ENCODE measurements at regions not wholly inside any gene's neighbourhood (a gene's known extent, or its start where the extent isn't known, plus 50 kb on each side); places are given as distances from the start of the nearest gene placed in this dataset.

DNA sequence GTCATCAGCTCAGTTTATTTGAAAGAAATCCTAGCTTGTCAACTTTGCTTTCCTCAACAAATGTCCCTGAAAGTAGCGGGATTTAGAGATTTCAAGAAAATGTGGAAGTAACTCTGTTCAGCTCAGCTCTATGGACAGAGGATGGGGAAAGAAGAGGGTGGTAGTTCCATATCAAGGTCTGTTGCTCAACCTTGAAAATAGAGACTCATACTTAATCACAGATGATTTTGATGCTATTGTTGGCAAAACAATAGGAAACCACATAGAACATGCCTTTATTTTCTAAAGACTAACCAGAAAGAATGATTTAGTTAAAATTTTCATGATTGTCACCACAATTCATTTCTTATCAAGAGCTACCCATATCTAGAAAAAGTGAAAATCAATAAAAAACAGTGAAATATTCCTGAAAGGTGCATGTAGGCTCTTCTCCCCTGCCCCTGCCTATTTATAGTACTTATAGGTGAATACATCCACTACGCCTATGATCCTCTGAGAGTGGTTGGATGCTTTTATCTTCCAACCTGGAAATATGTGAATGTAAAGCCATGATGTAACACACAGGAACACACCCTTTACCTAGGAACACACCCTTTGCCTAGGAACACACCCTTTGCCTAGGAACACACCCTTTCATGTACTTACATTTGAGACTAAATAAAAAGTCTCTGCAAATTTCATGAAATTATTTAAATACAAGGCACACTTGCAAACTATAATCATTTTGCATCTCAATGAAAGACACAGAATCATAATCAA, 65.8 kb downstream of the ETAA1 start:
- Histone ChIP-seq H3K9me1 (ENCODE audit: control insufficient read depth, extremely low read depth, insufficient read depth, low read length) (no peaks in the 10 kb centered on the region), H3K27me3 (ENCODE audit: control insufficient read depth, extremely low read depth, insufficient read depth, low read length) (no peaks in the 10 kb centered on the region), H3K9ac (ENCODE audit: control insufficient read depth, extremely low read depth, insufficient read depth, low read length) (peak overlapping the region; percentile 23), H3K4me3 (ENCODE audit: control insufficient read depth in 2 of 3, extremely low read depth in 1 of 3, insufficient read depth in 2 of 3, low read depth in 1 of 3, low read length in 3 of 3) (no peak overlapping the region), H3K4me1 (ENCODE audit: control insufficient read depth, extremely low read depth, insufficient read depth, low read length) (peaks cover 30% of the 10 kb centered on the region), H2AFZ (ENCODE audit: control insufficient read depth, low read length) (no peak overlapping the region), H3K79me2 (ENCODE audit: control insufficient read depth, insufficient read depth, low read length) (no peaks in the 10 kb centered on the region), H3K27ac (ENCODE audit: control insufficient read depth, insufficient read depth, low read length) (peak overlapping the region; percentile 79), H3K36me3 (ENCODE audit: control insufficient read depth in 2 of 2, extremely low read depth in 1 of 2, insufficient read depth in 2 of 2, low read length in 2 of 2) (no peaks in the 10 kb centered on the region), H3K9me3 (ENCODE audit: control insufficient read depth, low read depth, low read length) (no peaks in the 10 kb centered on the region), H3K4me2 (ENCODE audit: control insufficient read depth, extremely low read depth, insufficient read depth, low read depth, low read length) (peak overlapping the region; percentile 23), H4K20me1 (ENCODE audit: control insufficient read depth, extremely low read depth, insufficient read depth, low read length) (no peaks in the 10 kb centered on the region)
- FAIRE-seq (peak; percentile 89), DNase-seq (ENCODE audit: low read depth, low spot score) (no peak)
- dilution Hi-C loops (cut with MboI; ENCODE audit: extremely low pct_ligation_motif_present, low sequenced_read_pairs): no loop called here
- TF ChIP-seq, protein P1, sequence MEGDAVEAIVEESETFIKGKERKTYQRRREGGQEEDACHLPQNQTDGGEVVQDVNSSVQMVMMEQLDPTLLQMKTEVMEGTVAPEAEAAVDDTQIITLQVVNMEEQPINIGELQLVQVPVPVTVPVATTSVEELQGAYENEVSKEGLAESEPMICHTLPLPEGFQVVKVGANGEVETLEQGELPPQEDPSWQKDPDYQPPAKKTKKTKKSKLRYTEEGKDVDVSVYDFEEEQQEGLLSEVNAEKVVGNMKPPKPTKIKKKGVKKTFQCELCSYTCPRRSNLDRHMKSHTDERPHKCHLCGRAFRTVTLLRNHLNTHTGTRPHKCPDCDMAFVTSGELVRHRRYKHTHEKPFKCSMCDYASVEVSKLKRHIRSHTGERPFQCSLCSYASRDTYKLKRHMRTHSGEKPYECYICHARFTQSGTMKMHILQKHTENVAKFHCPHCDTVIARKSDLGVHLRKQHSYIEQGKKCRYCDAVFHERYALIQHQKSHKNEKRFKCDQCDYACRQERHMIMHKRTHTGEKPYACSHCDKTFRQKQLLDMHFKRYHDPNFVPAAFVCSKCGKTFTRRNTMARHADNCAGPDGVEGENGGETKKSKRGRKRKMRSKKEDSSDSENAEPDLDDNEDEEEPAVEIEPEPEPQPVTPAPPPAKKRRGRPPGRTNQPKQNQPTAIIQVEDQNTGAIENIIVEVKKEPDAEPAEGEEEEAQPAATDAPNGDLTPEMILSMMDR (optimal IDR thresholded peaks at IDR 0.05 in 1 of 3, IDR thresholded peaks at IDR 0.05 in 1 of 3, conservative IDR thresholded peaks at IDR 0.05 in 1 of 3; ENCODE audit: extremely low read depth in 1 of 3, insufficient read depth in 2 of 3, low read length in 3 of 3): no peak
- no peak for TF ChIP-seq EZH2 (IDR thresholded peaks at IDR 0.05; ENCODE audit: low read length)

GRCh38 chr2:67463810-67464209, 66.7 kb downstream of the ETAA1 start:
- TF ChIP-seq EZH2 (IDR thresholded peaks at IDR 0.05; ENCODE audit: low read length): no peak
- TF ChIP-seq, protein P1 (optimal IDR thresholded peaks at IDR 0.05 in 1 of 3, IDR thresholded peaks at IDR 0.05 in 1 of 3, conservative IDR thresholded peaks at IDR 0.05 in 1 of 3; ENCODE audit: extremely low read depth in 1 of 3, insufficient read depth in 2 of 3, low read length in 3 of 3): no peak
- Histone ChIP-seq H3K9ac (ENCODE audit: control insufficient read depth, extremely low read depth, insufficient read depth, low read length) (peak overlapping the region; percentile 38), H3K27me3 (ENCODE audit: control insufficient read depth, extremely low read depth, insufficient read depth, low read length) (no peaks in the 10 kb centered on the region), H3K4me3 (ENCODE audit: control insufficient read depth in 2 of 3, extremely low read depth in 1 of 3, insufficient read depth in 2 of 3, low read depth in 1 of 3, low read length in 3 of 3) (no peak overlapping the region), H3K79me2 (ENCODE audit: control insufficient read depth, insufficient read depth, low read length) (no peaks in the 10 kb centered on the region), H2AFZ (ENCODE audit: control insufficient read depth, low read length) (no peak overlapping the region), H4K20me1 (ENCODE audit: control insufficient read depth, extremely low read depth, insufficient read depth, low read length) (no peaks in the 10 kb centered on the region), H3K27ac (ENCODE audit: control insufficient read depth, insufficient read depth, low read length) (peak overlapping the region; percentile 79), H3K9me3 (ENCODE audit: control insufficient read depth, low read depth, low read length) (no peaks in the 10 kb centered on the region), H3K9me1 (ENCODE audit: control insufficient read depth, extremely low read depth, insufficient read depth, low read length) (no peaks in the 10 kb centered on the region), H3K4me2 (ENCODE audit: control insufficient read depth, extremely low read depth, insufficient read depth, low read depth, low read length) (peak overlapping the region; percentile 23), H3K36me3 (ENCODE audit: control insufficient read depth in 2 of 2, extremely low read depth in 1 of 2, insufficient read depth in 2 of 2, low read length in 2 of 2) (no peaks in the 10 kb centered on the region), H3K4me1 (ENCODE audit: control insufficient read depth, extremely low read depth, insufficient read depth, low read length) (peaks cover 29% of the 10 kb centered on the region)
- dilution Hi-C loops (cut with MboI; ENCODE audit: extremely low pct_ligation_motif_present, low sequenced_read_pairs): no loop called here
- FAIRE-seq (peak; percentile 97), DNase-seq (ENCODE audit: low read depth, low spot score) (peak; percentile 90)
